GM13977 (cell line): ENCODE measurements at regions not wholly inside any gene's neighbourhood (a gene's known extent, or its start where the extent isn't known, plus 50 kb on each side); places are given as distances from the start of the nearest gene placed in this dataset.

Source experiments
- DNase-seq: peaks from one replicate; pipeline ENCODE4 v3.0.0; 2012; ENCODE audit warnings: low spot score
- CTCF ChIP-seq: IDR thresholded peaks from 2 replicates; pipeline ENCODE4 v1.5.1; 2012; ENCODE audit warnings: mild to moderate bottlenecking, control low read depth; ENCODE audit not compliant: insufficient read depth; ENCODE audit errors: extremely low read depth, missing control alignments
- in situ Hi-C: fragments of 300-500 bp; cut with MboI; formaldehyde crosslinking; loops from one replicate; pipeline ENCODE4 v1.12.0; 2022; ENCODE audit warnings: low sequenced_read_pairs, low pct_unique_long_range_greater_than_20kb, mixed read lengths, inconsistent platforms; ENCODE audit not compliant: unreplicated experiment

GRCh38 chr3:107313711-107314110, 63.5 kb upstream of the CCDC54 start:
- in situ Hi-C loops: no loop called here
- no peak for DNase-seq
- no peak for TF ChIP-seq CTCF

GRCh38 chr3:107315141-107315540, 62.1 kb upstream of the CCDC54 start:
- in situ Hi-C loops: no loop called here
- TF ChIP-seq CTCF: no peak
- DNase-seq: no peak

GRCh38 chr3:107323723-107324122, 53.5 kb upstream of the CCDC54 start:
- DNase-seq: no peak
- TF ChIP-seq CTCF: no peak
- in situ Hi-C loops: no loop called here

GRCh38 chr3:107325446-107325845, 51.8 kb upstream of the CCDC54 start:
- in situ Hi-C loops: no loop called here
- DNase-seq: no peak
- TF ChIP-seq CTCF: no peak
